Epithelial cell of esophagus (primary cell): ENCODE measurements at regions not wholly inside any gene's neighbourhood (a gene's known extent, or its start where the extent isn't known, plus 50 kb on each side); places are given as distances from the start of the nearest gene placed in this dataset.

ENCODE experiments used
- DNase-seq: peaks from one replicate; pipeline ENCODE4 v3.0.0; 2010; ENCODE audit warnings: low read depth
- H3K4me3 ChIP-seq: 2 replicates; pipeline ENCODE4 v1.5.1; 2011; ENCODE audit warnings: mild to moderate bottlenecking, low read length, control low read depth
- CTCF ChIP-seq: IDR thresholded peaks from 2 replicates; pipeline ENCODE4 v1.5.1; 2011; ENCODE audit warnings: low read depth, mild to moderate bottlenecking, low read length, control low read depth, inconsistent platforms; ENCODE audit not compliant: insufficient read depth; ENCODE audit errors: missing control alignments

GRCh38 chr11:80819271-80819670, 1378.4 kb upstream of the TENM4 start:
- no peak for DNase-seq
- no peak for TF ChIP-seq CTCF
- no peak overlapping the region for H3K4me3 ChIP-seq

DNA sequence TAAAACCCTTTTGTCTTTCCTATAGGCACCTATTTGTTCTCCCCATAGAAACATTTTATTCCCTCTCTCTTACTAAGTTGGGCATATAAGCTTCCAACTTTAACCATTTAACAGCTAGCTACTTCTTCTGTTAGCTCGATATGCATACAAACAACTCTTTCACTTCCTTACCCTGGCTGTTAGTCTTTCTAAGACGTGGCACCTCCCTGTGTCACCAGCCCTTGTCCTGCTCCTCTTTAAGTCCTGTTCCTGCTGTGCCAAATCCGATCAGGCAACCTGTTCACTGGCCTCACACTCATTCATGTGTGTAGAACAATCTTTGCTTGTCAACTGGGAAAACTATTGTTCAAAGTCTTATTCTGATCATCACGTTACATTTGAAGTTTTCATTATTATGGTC, 1376.1 kb upstream of the TENM4 start:
- no peak for TF ChIP-seq CTCF
- no peak for DNase-seq
- H3K4me3 ChIP-seq = no peak overlapping the region

- TF ChIP-seq CTCF = no peak
- H3K4me3 ChIP-seq = no peak overlapping the region
- DNase-seq = no peak
Measured at GRCh38 chr11:80816454-80816847, 1375.6 kb upstream of the TENM4 start.

GRCh38 chr11:80815752-80816453, 1375.1 kb upstream of the TENM4 start:
- no peak for TF ChIP-seq CTCF
- H3K4me3 ChIP-seq = no peak overlapping the region
- peak; percentile 58 for DNase-seq

DNA sequence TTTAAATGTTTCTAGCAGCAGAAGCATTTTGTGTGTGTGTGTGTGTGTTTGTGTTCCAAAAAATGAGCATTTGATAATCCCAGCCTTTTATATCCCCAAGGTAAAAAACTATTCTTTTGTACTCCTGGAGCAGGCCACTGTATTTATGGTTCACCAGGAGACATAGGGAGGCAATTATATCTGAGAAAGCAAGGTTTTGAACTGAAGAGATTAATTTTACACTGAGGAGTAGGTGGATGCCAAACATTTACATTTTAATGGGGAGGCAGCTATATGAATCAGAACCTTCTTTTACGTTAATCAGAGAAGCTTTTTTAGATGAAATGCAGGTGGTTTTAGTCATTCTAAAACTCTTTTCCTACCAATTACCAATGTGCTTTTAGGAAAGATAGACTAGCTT, 1374.0 kb upstream of the TENM4 start:
- H3K4me3 ChIP-seq = no peak overlapping the region
- no peak for DNase-seq
- TF ChIP-seq CTCF = no peak

DNA sequence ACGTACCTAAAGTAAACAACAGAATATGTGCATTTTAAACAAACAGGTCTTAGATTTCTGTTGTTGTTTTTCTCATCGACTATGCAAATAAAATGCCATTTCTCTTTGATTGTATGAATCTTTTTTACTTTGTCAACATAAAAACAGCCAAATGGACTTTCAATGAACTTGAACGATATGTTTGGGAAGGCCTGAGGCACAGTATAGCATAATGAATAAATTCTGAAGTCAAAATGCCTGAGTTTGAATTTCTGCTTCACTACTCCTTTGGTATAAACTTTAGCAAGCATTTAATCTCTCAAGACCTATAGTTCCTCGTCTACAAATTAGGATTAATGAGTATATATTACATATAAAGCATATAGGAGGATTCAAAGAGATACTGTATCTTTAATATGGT, 1369.9 kb upstream of the TENM4 start:
- no peak for DNase-seq
- TF ChIP-seq CTCF = no peak
- no peak overlapping the region for H3K4me3 ChIP-seq

- no peak overlapping the region for H3K4me3 ChIP-seq
- DNase-seq = no peak
- no peak for TF ChIP-seq CTCF
Measured at GRCh38 chr11:80798174-80798573, 1357.3 kb upstream of the TENM4 start.
